ENCODE measurements at regions not wholly inside any gene's neighbourhood (a gene's known extent, or its start where the extent isn't known, plus 50 kb on each side); places are given as distances from the start of the nearest gene placed in this dataset.

DNA sequence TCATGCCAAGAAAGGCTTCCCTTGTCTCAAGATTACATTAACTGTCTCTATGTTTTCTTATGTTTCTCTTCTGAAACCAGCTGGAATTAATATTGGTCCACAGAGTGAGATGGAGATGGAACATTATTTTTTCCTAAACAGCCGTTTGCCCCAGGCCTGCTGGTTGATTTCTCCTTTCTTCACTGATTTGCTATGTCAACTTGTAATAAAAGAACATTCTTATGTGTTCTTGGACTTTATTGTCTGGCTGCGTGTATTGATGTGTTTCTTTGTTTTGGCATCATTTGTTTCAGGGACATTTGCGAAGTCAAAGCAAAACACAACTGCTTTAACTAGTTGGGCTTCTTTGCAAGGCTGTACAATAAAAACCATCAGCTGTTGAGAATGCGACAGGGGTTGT is 168.5 kb downstream of the FAM43A start:
- TF ChIP-seq, protein P1, sequence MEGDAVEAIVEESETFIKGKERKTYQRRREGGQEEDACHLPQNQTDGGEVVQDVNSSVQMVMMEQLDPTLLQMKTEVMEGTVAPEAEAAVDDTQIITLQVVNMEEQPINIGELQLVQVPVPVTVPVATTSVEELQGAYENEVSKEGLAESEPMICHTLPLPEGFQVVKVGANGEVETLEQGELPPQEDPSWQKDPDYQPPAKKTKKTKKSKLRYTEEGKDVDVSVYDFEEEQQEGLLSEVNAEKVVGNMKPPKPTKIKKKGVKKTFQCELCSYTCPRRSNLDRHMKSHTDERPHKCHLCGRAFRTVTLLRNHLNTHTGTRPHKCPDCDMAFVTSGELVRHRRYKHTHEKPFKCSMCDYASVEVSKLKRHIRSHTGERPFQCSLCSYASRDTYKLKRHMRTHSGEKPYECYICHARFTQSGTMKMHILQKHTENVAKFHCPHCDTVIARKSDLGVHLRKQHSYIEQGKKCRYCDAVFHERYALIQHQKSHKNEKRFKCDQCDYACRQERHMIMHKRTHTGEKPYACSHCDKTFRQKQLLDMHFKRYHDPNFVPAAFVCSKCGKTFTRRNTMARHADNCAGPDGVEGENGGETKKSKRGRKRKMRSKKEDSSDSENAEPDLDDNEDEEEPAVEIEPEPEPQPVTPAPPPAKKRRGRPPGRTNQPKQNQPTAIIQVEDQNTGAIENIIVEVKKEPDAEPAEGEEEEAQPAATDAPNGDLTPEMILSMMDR (IDR thresholded peaks at IDR 0.05) = no peak
- TF ChIP-seq EZH2 (IDR thresholded peaks at IDR 0.05) (no peak), EZH2phosphoT487 (IDR thresholded peaks at IDR 0.05) (no peak)
